ENCODE measurements at regions not wholly inside any gene's neighbourhood (a gene's known extent, or its start where the extent isn't known, plus 50 kb on each side); places are given as distances from the start of the nearest gene placed in this dataset.
"Not testable (repeated sequence)": the region's sequence is repeated elsewhere in the genome, so short reads cannot be mapped to it uniquely, and the experiment has no call there.

GRCh38 chr6:167547328-167547692, 222.4 kb downstream of the TTLL2 start:
- DNase-seq (ENCODE audit: low read depth, low spot score), result no peak

DNA sequence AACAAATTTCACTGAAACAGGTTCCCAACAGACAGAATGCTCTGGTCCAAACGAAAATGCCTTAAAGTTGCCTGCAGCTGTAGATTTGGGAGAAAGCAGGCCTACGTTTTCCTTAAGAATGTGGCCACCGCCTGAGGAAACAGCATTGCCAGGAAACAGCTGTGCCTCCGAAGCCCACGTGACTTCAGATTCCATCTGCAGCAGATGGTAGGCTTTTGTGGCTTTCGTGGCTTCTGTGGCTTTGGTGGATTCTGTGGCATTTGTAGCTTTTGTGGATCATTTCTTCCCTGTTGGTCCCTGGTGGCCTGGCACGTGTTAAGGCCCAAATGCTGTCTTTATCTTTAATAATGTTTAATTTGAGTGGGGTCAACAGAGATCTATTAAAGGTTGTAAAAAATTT, 222.9 kb downstream of the TTLL2 start:
- DNase-seq (ENCODE audit: low read depth, low spot score), result no peak

GRCh38 chr6:167548451-167548850, 223.6 kb downstream of the TTLL2 start:
- DNase-seq (ENCODE audit: low read depth, low spot score), result no peak

DNA sequence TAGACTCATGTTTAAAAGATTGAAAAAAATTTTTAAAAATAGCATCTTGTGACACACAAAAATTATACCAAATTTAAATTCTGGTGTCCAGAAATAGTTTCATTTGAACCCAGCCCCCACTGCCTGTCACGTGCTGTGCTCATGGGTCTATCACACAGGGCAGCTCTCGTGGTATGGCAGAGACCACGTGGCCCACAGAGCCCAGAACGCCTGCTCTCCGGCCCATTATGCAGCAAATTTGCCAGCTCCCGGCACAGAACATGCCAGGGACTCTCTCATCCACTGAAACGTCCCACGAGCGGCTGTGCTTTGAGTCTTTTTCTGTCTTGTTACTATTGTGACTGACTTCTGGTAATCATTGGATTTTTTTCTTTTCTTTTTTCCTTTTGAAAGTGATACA, 224.3 kb downstream of the TTLL2 start:
- no peak for DNase-seq (ENCODE audit: low read depth, low spot score)

- no peak for DNase-seq (ENCODE audit: low read depth, low spot score)
Measured at GRCh38 chr6:167550941-167551627, 226.2 kb downstream of the TTLL2 start.

DNA sequence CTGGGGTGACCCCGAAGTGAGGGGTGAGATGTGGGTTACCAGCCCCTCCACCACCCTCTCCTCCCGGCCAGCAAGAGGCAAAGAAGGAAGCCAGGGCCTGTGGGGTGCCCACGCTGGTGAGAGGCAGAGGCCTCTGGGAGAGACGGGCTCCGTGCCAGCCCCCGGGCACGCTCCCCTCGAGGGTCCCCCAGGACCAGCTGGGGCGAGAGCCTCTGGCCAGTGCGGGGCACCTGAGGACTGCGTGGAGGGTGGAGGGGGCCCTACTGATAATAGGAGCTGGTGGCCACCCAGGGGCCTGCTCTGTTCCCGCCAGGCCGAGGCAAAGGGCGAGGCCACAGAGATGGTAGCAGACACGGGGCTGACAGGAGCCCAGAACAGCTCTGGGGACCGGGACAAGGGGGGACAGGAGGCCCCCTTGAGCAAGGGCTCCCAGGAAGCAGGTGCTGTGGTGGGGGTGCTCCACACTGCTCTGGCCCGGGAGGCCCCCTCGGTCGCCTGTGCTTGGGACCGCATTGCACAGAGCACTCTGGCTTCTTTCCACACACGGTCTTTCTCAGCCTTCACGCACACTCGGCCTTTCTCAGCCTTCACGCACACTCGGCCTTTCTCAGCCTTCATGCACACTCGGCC, 226.9 kb downstream of the TTLL2 start:
- no peak for DNase-seq (ENCODE audit: low read depth, low spot score)

GRCh38 chr6:167552258-167552630, 227.4 kb downstream of the TTLL2 start:
- DNase-seq (ENCODE audit: low read depth, low spot score), result no peak

GRCh38 chr6:167552961-167553735, 228.3 kb downstream of the TTLL2 start:
- DNase-seq (ENCODE audit: low read depth, low spot score), result no peak

DNA sequence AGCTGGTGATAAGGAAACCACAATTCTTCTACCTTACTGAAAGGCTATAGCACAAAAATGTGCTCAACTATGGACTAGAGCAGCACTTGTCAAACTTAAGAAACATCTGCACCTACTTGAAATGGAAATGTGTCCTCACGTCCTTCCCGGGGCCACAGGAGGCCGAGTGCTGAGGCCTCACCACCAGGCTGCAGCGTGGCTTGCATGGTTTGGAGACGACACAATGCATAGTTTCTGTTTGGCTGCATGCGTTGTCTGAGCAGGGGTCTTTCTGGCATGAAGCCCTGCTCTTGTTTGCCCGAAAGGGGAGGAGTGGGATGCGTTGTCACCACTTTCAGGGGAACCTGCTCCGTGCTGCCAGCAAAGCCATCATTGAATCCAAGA, 228.8 kb downstream of the TTLL2 start:
- no peak for DNase-seq (ENCODE audit: low read depth, low spot score)

GRCh38 chr6:167554854-167555253, 230.0 kb downstream of the TTLL2 start:
- no peak for DNase-seq (ENCODE audit: low read depth, low spot score)

DNA sequence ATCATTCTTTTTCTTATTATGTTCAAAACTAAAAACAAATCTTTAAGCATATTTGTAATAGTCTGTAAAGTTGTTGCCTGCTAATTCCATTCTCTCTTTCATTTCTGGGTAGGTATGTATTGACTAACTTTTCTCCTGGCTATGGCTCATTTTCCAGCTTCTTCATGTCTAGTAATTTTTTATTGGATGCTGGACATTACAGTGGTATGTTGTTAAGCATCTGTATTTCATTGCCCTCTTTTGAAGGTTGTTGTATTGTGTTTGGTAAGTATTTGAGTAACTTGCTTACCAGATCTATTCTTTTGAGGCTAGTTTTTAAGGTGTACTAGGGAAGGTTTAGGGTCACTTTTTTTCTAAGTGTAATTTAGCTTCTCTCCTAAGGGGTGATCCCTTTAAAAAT, 230.9 kb downstream of the TTLL2 start:
- no peak for DNase-seq (ENCODE audit: low read depth, low spot score)

- DNase-seq (ENCODE audit: low read depth, low spot score), result no peak
Measured at GRCh38 chr6:167557675-167558074, 232.8 kb downstream of the TTLL2 start.

DNA sequence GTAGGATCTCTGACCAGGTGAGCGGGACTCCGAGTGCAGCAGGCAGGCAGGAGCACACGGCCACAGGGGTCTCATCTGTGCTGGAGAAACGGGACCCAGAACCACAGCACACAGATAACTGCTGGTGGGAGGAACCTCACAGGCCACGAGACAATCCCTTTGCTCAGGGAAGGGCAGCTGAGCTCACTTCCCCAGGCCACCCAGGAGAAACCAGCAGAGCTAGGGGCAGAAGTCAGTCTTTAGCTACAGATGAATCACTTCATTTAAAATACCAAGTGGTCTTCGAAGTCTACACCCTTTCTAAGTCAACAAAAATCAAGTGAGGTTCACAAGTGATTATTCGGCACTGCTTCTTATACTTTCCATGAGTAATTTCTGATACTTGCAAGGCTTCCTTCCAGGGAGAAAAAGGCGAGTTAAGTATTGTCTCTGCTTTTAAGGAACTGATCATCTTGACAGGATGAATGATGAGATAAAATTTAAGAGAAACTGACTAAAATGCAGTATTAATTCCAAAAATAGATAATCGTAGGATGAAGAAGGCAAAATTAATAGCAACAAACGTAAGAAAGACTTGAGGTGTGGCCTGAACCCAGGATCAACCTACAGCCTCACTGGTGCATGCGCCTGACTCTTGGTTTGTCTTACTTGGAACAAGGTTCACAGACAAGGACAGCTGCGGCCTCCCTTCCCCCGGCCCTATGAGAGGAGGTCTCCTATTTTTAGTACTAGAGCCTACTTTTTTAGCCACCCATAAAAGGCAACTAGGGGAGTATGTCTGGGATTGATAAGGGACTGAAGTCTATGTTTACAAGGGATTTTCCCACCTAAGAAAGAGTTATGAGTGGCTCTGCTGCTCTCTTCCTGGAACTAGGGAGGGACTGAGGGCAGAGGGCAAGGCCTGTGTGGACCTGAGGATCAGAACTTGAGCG, 233.6 kb downstream of the TTLL2 start:
- no peak for DNase-seq (ENCODE audit: low read depth, low spot score)

GRCh38 chr6:167559675-167560479, 235.0 kb downstream of the TTLL2 start:
- no peak for DNase-seq (ENCODE audit: low read depth, low spot score)

DNA sequence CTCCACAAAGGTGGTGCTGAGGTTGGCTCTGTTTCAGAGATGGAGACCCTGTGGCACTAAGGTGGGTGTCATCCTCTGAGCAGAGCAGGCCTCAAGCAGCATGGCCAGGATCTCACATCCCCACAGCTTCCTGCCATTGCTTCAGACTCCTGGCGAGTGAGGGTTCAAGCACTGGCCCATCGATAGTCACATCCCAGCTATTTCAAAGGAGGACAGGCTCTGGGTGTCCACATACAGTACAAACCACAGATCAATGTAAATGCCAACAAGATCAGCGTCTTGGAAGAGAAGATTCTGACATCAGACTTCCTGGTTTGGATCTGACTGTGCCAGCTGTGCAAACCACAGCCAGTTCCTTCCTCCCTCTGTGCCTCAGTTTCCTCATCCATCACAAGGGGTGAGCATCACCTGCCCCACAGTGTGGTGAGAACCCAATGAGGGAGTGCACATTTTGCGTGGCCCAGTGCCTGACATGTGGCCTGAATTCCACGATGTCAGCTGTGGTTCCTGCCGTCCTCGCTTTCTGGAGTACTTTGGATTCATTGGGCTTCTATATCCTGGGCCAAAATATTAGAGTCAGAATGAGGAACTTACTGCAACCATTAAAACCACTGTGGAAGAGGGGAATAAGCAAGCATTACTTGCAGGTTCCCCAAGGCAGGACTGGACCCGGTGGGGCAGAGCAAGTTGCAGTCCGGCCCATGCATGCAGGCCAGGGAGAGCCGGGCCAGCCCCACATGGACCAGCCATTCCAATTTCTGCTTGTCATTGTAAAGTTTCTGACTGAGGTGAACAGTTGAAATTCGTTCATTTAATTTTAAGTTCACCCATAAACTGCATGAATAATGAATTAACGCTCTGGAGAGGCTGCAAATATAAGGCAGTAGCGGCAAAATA, 236.0 kb downstream of the TTLL2 start:
- no peak for DNase-seq (ENCODE audit: low read depth, low spot score)

GRCh38 chr6:167562862-167563261, 238.0 kb downstream of the TTLL2 start:
- not testable (repeated sequence) for DNase-seq (ENCODE audit: low read depth, low spot score)

- no peak for DNase-seq (ENCODE audit: low read depth, low spot score)
Measured at GRCh38 chr6:167564416-167565250, 239.7 kb downstream of the TTLL2 start.

GRCh38 chr6:167565388-167565787, 240.5 kb downstream of the TTLL2 start:
- DNase-seq (ENCODE audit: low read depth, low spot score), result no peak

Measured in iPS DF 19.7 (cell line).